ENCODE measurements at regions not wholly inside any gene's neighbourhood (a gene's known extent, or its start where the extent isn't known, plus 50 kb on each side); places are given as distances from the start of the nearest gene placed in this dataset.
"Not testable (repeated sequence)": the region's sequence is repeated elsewhere in the genome, so short reads cannot be mapped to it uniquely, and the experiment has no call there.

- H3K4me1 ChIP-seq: no peaks in the 10 kb centered on the region
- ATAC-seq (no peak), DNase-seq (no peak)
- no peak overlapping the region for H3K4me3 ChIP-seq
- intact Hi-C loops (cut with DNase I): no loop called here
- H3K27me3 ChIP-seq: peaks cover 0 to 3% of the 10 kb centered on the region in 2 donors
- TF ChIP-seq, protein P1, sequence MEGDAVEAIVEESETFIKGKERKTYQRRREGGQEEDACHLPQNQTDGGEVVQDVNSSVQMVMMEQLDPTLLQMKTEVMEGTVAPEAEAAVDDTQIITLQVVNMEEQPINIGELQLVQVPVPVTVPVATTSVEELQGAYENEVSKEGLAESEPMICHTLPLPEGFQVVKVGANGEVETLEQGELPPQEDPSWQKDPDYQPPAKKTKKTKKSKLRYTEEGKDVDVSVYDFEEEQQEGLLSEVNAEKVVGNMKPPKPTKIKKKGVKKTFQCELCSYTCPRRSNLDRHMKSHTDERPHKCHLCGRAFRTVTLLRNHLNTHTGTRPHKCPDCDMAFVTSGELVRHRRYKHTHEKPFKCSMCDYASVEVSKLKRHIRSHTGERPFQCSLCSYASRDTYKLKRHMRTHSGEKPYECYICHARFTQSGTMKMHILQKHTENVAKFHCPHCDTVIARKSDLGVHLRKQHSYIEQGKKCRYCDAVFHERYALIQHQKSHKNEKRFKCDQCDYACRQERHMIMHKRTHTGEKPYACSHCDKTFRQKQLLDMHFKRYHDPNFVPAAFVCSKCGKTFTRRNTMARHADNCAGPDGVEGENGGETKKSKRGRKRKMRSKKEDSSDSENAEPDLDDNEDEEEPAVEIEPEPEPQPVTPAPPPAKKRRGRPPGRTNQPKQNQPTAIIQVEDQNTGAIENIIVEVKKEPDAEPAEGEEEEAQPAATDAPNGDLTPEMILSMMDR (IDR thresholded peaks at IDR 0.05): no peak
- no peak for TF ChIP-seq POLR2A (IDR thresholded peaks at IDR 0.05)
- no peaks in the 10 kb centered on the region for H3K36me3 ChIP-seq
- no peak overlapping the region for H3K27ac ChIP-seq
- H3K9me3 ChIP-seq: no peaks in the 10 kb centered on the region
- 75% methylated on average over 3 of the region's 4 CpGs for WGBS (ENCODE audit: insufficient coverage, low coverage, low lambda C conversion rate, missing lambda C conversion rate)
These were observed 74.3 kb downstream of the MAT2B start for GRCh38 chr5:163579729-163580128.

DNA sequence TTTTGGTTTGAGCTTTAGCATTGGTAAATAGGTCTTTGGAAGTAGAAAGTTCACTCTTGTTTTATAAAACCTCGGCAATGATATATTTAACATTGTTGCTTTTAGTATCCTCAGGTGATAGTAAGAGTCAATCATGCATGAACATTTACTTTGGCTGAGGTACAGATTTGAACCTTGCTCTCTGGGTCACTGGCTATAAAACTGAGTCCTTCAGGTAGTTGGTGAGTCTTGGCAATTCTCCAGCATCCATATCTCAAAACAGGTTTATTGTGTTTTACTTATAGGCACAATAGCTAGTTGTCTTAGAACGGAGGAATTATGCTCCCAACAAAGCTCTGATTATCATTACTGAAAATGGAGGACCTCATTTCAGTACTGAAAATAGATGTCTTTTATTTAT is 75.1 kb downstream of the MAT2B start:
- Histone ChIP-seq H3K27me3 (peaks cover 0 to 3% of the 10 kb centered on the region in 2 donors), H3K9me3 (no peaks in the 10 kb centered on the region), H3K27ac (no peak overlapping the region), H3K4me3 (no peak overlapping the region), H3K4me1 (no peaks in the 10 kb centered on the region), H3K36me3 (no peaks in the 10 kb centered on the region)
- no peak for DNase-seq
- 36% methylated on average over 2 of the region's 2 CpGs for WGBS (ENCODE audit: insufficient coverage, low coverage, low lambda C conversion rate, missing lambda C conversion rate)
- no peak for ATAC-seq
- intact Hi-C loops (cut with DNase I): no loop called here
- TF ChIP-seq, protein P1 (IDR thresholded peaks at IDR 0.05): no peak
- no peak for TF ChIP-seq POLR2A (IDR thresholded peaks at IDR 0.05)

GRCh38 chr5:163583491-163584153 is 78.2 kb downstream of the MAT2B start:
- H3K4me3 ChIP-seq; H3K27ac ChIP-seq; H3K36me3 ChIP-seq; H3K27me3 ChIP-seq; intact Hi-C loops (cut with DNase I); ATAC-seq; DNase-seq; H3K4me1 ChIP-seq; H3K9me3 ChIP-seq: not testable (repeated sequence)
- WGBS (ENCODE audit: insufficient coverage, low coverage, low lambda C conversion rate, missing lambda C conversion rate): 100% methylated on average over 3 of the region's 50 CpGs

GRCh38 chr5:163585206-163585605 is 79.8 kb downstream of the MAT2B start:
- ATAC-seq (no peak), DNase-seq (no peak)
- Histone ChIP-seq H3K27me3 (no peaks in the 10 kb centered on the region), H3K4me3 (no peak overlapping the region), H3K9me3 (no peaks in the 10 kb centered on the region), H3K36me3 (no peaks in the 10 kb centered on the region), H3K27ac (no peak overlapping the region), H3K4me1 (no peaks in the 10 kb centered on the region)
- intact Hi-C loops (cut with DNase I): no loop called here
- 36% methylated on average over 1 of the region's 1 CpG for WGBS (ENCODE audit: insufficient coverage, low coverage, low lambda C conversion rate, missing lambda C conversion rate)
- TF ChIP-seq POLR2A (IDR thresholded peaks at IDR 0.05): no peak
- TF ChIP-seq, protein P1 (IDR thresholded peaks at IDR 0.05): no peak

DNA sequence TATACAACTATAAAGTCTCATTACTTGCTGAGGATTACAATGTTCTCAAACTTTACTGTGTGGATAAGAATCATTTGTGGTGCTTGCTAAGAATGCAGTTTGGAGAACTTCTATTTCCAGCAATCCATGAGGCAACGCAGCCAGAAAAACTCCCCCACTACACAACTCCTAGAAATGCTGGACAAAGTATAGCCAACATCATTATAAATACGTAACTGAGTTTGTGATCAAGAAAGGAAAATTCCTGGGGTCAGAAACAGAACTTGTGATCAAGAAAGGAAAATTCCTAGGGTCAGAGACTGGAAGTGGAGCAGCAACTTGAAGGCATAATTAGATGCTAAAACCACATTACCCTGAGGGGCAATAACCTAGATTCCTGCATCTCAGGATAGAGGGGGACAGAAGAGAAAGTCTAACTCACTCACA is 81.1 kb downstream of the MAT2B start:
- H3K27me3 ChIP-seq: no peaks in the 10 kb centered on the region
- intact Hi-C loops (cut with DNase I): no loop called here
- H3K9me3 ChIP-seq: no peaks in the 10 kb centered on the region
- TF ChIP-seq, protein P1 (IDR thresholded peaks at IDR 0.05): no peak
- TF ChIP-seq POLR2A (IDR thresholded peaks at IDR 0.05): no peak
- no peaks in the 10 kb centered on the region for H3K36me3 ChIP-seq
- no peak overlapping the region for H3K4me3 ChIP-seq
- 51% methylated on average over 2 of the region's 2 CpGs for WGBS (ENCODE audit: insufficient coverage, low coverage, low lambda C conversion rate, missing lambda C conversion rate)
- DNase-seq: no peak
- no peak overlapping the region for H3K27ac ChIP-seq
- no peak for ATAC-seq
- H3K4me1 ChIP-seq: no peaks in the 10 kb centered on the region
